GM12873 (cell line): ENCODE measurements at regions not wholly inside any gene's neighbourhood (a gene's known extent, or its start where the extent isn't known, plus 50 kb on each side); places are given as distances from the start of the nearest gene placed in this dataset.

Source experiments
- TF ChIP-seq, protein P1 (sequence below): IDR thresholded peaks from 2 replicates; pipeline ENCODE4 v1.5.1; 2012; ENCODE audit warnings: low read depth, mild to moderate bottlenecking, moderate library complexity, low read length, control low read depth; ENCODE audit not compliant: insufficient read depth; ENCODE audit errors: missing control alignments

DNA sequence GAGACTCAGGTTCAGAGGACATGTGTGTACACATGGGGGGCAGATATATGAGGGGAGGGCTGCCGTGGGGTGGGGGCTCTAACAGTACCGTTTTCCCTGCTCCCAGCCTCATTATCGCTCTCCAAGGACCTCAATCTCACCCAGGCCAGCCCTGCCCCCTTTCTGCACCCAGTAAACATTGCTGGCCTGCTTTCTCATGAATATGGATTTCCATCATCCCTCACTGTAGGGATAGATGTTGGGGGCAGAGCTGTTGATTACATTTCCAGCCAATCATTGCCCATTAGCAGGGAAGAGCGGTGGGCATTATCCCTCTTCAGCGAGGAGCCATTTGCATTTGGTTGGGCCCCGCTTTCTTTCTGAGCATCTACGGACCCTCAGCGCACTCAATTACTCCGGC, 273.8 kb downstream of the RPS6KC1 start:
- TF ChIP-seq, protein P1, sequence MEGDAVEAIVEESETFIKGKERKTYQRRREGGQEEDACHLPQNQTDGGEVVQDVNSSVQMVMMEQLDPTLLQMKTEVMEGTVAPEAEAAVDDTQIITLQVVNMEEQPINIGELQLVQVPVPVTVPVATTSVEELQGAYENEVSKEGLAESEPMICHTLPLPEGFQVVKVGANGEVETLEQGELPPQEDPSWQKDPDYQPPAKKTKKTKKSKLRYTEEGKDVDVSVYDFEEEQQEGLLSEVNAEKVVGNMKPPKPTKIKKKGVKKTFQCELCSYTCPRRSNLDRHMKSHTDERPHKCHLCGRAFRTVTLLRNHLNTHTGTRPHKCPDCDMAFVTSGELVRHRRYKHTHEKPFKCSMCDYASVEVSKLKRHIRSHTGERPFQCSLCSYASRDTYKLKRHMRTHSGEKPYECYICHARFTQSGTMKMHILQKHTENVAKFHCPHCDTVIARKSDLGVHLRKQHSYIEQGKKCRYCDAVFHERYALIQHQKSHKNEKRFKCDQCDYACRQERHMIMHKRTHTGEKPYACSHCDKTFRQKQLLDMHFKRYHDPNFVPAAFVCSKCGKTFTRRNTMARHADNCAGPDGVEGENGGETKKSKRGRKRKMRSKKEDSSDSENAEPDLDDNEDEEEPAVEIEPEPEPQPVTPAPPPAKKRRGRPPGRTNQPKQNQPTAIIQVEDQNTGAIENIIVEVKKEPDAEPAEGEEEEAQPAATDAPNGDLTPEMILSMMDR = no peak

DNA sequence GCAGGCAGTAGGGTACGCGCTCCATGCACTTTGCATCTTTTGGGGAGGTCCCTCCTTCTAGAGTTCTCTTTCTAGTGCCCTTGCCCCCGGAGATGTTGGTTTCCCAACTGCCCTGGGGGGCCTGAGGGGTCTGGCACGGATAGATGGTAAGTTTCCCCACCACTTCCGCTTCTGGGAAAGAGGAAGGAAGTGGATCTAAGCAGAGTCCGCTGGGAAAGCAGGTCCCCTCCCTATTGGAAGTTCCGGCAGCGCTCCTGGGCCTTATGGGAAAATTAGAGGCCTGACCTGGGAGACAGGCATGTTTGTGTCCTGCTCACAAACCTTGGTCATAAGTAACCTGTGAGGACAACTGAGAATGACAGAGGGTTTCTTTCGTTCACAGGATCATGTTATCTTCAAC, 274.4 kb downstream of the RPS6KC1 start:
- TF ChIP-seq, protein P1 = no peak

DNA sequence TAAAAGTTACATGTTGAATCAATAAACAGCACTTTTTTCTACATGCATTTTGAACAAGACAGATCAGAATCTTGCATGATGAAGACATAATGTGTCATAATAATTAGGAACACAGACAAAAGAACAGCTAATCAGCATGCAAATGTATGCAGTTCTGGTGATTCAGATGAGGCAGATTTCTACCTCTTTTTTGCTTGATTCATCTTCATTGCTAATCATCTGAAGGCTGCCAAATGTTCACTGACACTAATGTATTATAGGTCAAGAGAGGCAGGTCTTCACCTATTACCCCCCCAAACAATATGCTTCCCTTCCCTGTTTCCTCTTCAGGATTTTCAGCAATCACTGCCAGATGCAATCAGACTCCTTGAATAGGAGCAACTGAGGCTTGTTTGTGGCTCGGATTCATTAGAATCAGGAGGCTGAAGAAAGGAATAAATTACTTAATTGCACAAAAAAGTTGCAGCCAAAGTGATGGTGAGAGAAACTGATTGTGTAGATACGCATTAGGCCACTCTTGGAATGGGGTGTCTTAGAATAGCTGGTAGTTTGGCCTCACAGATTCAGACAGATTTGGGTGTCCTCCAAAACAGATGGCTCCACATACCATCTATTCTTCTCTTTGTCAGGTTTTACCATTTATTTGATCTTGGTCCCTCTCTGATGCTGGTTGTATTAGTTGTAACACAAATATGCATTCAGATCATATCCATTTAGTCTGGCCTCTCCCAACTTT, 275.4 kb downstream of the RPS6KC1 start:
- TF ChIP-seq, protein P1 = no peak

DNA sequence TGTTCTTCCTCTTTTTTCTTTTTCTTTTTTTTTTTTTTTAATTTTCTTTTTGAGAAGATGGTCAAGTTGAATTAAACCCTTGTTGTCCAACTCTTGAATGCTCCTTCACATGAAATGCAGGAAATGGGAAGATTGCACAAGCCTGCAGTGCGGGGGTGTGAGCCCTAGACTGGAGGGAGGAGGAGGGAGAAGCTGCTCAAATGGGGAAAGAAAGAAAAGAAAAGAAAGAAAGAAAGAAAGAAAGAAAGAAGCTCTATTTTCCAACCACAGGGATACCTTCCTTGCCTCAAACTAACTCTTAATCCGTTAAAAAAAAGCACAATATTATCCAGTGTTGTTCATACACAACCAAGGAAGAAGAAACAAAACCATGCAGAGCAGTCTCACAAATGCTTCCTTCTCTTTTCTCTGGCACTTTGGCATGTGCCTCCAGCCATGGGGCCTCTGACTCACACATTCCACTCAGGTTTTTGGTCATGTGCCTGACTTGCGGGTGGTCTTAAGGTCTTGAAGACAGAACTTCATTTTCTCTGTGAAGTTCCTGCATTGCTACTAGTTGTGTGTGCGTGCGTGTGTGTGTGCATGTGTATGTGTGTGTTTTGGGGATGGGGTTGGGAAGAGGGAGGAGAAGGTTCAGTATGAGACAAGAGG, 276.1 kb downstream of the RPS6KC1 start:
- TF ChIP-seq, protein P1 = no peak

DNA sequence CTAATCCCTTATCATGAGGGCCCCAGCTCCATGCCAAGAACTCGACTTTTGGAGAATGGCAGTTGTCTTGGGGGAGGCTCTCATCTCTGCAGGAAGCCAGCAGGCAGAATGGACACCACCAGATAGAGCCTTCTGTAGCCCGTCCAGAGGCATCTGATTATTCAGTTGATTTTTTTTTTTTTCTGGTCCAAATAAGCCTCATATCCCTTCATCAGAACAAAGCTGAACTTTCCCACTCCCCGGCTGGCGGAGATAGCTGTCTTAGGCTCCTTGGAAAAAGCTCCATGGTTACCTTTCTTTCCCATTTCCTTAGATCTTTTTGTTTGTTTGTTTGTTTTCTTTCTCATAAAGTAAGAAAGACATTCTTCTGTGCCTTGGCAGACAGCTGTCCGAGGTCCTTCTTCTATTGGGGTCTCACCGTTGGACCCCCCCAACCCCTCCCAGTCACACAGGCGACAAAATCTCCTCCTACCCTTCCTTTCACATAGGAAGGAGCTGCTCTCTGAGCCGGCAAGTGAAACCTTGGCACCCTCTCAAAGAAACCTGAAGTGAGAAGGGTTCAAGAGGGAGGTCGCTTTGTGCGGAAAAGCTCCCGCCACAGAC, 278.5 kb downstream of the RPS6KC1 start:
- TF ChIP-seq, protein P1 = no peak

DNA sequence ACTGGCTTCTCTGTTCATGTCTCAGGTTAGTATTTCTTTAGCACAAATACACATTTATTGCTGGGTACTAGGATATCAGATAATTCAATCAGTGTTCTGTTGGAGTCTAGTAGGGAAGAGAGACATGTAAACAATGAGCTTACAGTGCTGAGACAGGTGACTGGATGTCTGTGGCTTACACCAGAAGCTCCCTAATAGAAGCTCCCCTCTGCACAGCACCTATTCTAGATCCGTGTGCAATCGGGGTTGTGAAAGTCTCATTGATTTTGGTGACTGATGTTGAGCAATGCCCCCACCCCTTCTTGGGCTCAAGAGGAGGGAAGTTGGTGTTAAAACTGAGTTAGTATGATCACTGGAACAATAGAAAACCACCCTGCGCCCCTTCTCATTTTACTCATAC, 279.2 kb downstream of the RPS6KC1 start:
- TF ChIP-seq, protein P1 = no peak

DNA sequence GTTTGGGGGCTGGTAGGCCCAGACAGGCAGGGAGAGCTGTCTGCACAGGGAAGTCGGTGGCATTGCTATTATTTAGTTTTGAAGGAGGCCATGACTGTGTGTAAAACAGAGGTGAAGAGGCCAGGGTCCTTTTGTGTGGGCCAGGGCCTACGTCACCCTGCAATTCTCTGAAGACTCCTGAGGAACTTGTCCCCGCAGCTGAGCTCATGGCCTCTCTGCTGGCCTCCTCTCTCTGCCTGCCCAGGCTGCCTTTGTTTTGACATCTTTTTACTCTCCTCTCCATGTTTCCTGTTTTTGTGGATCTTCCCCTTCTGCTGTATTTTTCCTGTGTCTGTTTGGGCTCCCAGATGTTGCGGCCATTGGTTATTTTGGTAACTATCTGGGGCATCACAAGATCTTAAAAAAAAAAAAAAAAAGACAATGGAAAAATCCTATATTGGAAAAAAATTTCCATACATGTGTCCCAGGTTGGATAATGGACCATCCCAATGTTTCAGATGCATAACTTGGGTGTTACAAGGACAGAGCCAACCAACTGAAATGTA, 280.7 kb downstream of the RPS6KC1 start:
- TF ChIP-seq, protein P1 = no peak
